UCSD-AML1 (cell line): ENCODE measurements at regions not wholly inside any gene's neighbourhood (a gene's known extent, or its start where the extent isn't known, plus 50 kb on each side); places are given as distances from the start of the nearest gene placed in this dataset.
A peak's percentile ranks its signal among the peaks of the same experiment; 100 is the strongest.
"Not testable (repeated sequence)": the region's sequence is repeated elsewhere in the genome, so short reads cannot be mapped to it uniquely, and the experiment has no call there.

ENCODE experiments used
- DNase-seq: peaks from one replicate; lab custom pipeline; 2025; ENCODE audit not compliant: unreplicated experiment; lab: John Stamatoyannopoulos, UW

- DNase-seq = peak; percentile 4
Measured at GRCh38 chrX:122004127-122004526, 956.7 kb downstream of the GLUD2 start.

GRCh38 chrX:122026665-122027064 lies 979.3 kb downstream of the GLUD2 start:
- no peak for DNase-seq

GRCh38 chrX:122046226-122046625 lies 998.8 kb downstream of the GLUD2 start:
- DNase-seq = no peak

GRCh38 chrX:122046815-122047214 lies 999.4 kb downstream of the GLUD2 start:
- DNase-seq = no peak

- DNase-seq = no peak
Measured at GRCh38 chrX:122047261-122047660, 999.9 kb downstream of the GLUD2 start.

GRCh38 chrX:122055460-122055859 lies 1008.0 kb downstream of the GLUD2 start:
- DNase-seq = no peak

- DNase-seq = no peak
Measured at GRCh38 chrX:122055979-122056715, 1008.7 kb downstream of the GLUD2 start.

- no peak for DNase-seq
Measured at GRCh38 chrX:122076241-122076640, 1028.8 kb downstream of the GLUD2 start.

- no peak for DNase-seq
Measured at GRCh38 chrX:122078079-122078478, 1030.7 kb downstream of the GLUD2 start.

- DNase-seq = no peak
Measured at GRCh38 chrX:122087341-122087740, 1039.9 kb downstream of the GLUD2 start.

GRCh38 chrX:122091571-122091970 lies 1044.2 kb downstream of the GLUD2 start:
- no peak for DNase-seq

- no peak for DNase-seq
Measured at GRCh38 chrX:122092360-122092759, 1045.0 kb downstream of the GLUD2 start.

- no peak for DNase-seq
Measured at GRCh38 chrX:122092978-122093377, 1045.6 kb downstream of the GLUD2 start.

- no peak for DNase-seq
Measured at GRCh38 chrX:122094611-122095010, 1047.2 kb downstream of the GLUD2 start.

GRCh38 chrX:122113376-122113775 lies 1066.0 kb downstream of the GLUD2 start:
- DNase-seq = no peak

GRCh38 chrX:122113896-122114295 lies 1066.5 kb downstream of the GLUD2 start:
- no peak for DNase-seq

- no peak for DNase-seq
Measured at GRCh38 chrX:122115604-122116003, 1068.2 kb downstream of the GLUD2 start.

- DNase-seq = no peak
Measured at GRCh38 chrX:122119361-122119760, 1064.7 kb upstream of the GRIA3 start.

GRCh38 chrX:122122274-122122673 lies 1061.8 kb upstream of the GRIA3 start:
- no peak for DNase-seq

- DNase-seq = no peak
Measured at GRCh38 chrX:122133478-122133877, 1050.6 kb upstream of the GRIA3 start.

- DNase-seq = no peak
Measured at GRCh38 chrX:122134291-122134690, 1049.8 kb upstream of the GRIA3 start.

- DNase-seq = no peak
Measured at GRCh38 chrX:122135070-122135469, 1049.0 kb upstream of the GRIA3 start.

GRCh38 chrX:122140219-122140618 lies 1043.9 kb upstream of the GRIA3 start:
- DNase-seq = not testable (repeated sequence)
